Adrenal gland (tissue), 9 donors: ENCODE measurements at regions not wholly inside any gene's neighbourhood (a gene's known extent, or its start where the extent isn't known, plus 50 kb on each side); places are given as distances from the start of the nearest gene placed in this dataset.

Experiments
- DNase-seq, 7 donors: peaks; one replicate each; pipeline ENCODE4 v3.0.0-alpha.2; 2019 to 2020
- H3K27ac ChIP-seq, 5 donors: fragments of 200-600 bp; sonication (generic) in 4 of 5; 1 replicate in 3 of 5; 2 replicates in 2 of 5; pipeline versions ENCODE4 v1.5.1 to v1.8.0; 2016 to 2020; ENCODE audit warnings: mild to moderate bottlenecking in 1 of 5
- H3K27me3 ChIP-seq: fragments of 200-600 bp; 2 replicates; pipeline ENCODE4 v1.8.0; 2021
- H3K36me3 ChIP-seq, 2 donors: fragments of 200-600 bp; replicated peaks in 1 of 2; 1 replicate in 1 of 2; 2 replicates in 1 of 2; pipeline versions ENCODE4 v1.5.1 to v1.8.0; 2018 to 2022
- H3K4me1 ChIP-seq, 2 donors: fragments of 200-600 bp; replicated peaks in 1 of 2; 1 replicate in 1 of 2; 2 replicates in 1 of 2; pipeline versions ENCODE4 v1.5.1 to v1.8.0; 2018 to 2021
- H3K4me3 ChIP-seq, 4 donors: fragments of 200-600 bp; sonication (generic) in 3 of 4; one replicate each; pipeline ENCODE4 v1.5.1; 2016 to 2018
- H3K9me3 ChIP-seq, 3 donors: fragments of 200-600 bp; sonication (generic) in 1 of 3; replicated peaks in 1 of 3; 1 replicate in 2 of 3; 2 replicates in 1 of 3; pipeline versions ENCODE4 v1.5.1 to v1.8.0; 2016 to 2021
- CTCF ChIP-seq, 6 experiments: fragments of 450-650 bp in 4 of 6; fragments of 200-600 bp in 2 of 6; sonication (generic) in 1 of 6; IDR thresholded peaks; 1 replicate in 5 of 6; 2 replicates in 1 of 6; pipeline versions ENCODE4 v1.5.1 to v1.8.0; 2016 to 2021; ENCODE audit warnings: antibody characterized with exemption in 6 of 6, mild to moderate bottlenecking in 2 of 6, moderate library complexity in 1 of 6
- POLR2A ChIP-seq, 2 donors: fragments of 450-650 bp; IDR thresholded peaks; one replicate each; pipeline ENCODE4 v1.6.1; 2017; ENCODE audit warnings: antibody characterized with exemption in 2 of 2, mild to moderate bottlenecking in 2 of 2, moderate library complexity in 1 of 2
- WGBS, 4 donors: extraction: QIAGEN DNeasy Blood & Tissue Kit in 2 of 4; methylation state at CpG; one replicate each; pipeline versions ENCODE4 v1.1.5 to v1.1.7; 2013 to 2017; 5-methylcytosine and 5-hydroxymethylcytosine counted together
- intact Hi-C, 2 donors: fragments of 100-400 bp; cut with DNase I; formaldehyde crosslinking; loops; one replicate each; pipeline versions ENCODE4 v1.14.1 to v1.15.0; 2022 to 2023
- donor health status: healthy with polysubstance abuse.
- donor health status: Bipolar disorder and iron deficiency.
- donor health status: DM: yes; HTN: yes; CAD: no.
- donor health status: DM: no; HTN: no; CAD: no.
- donor health status: DM: no; HTN: no; CAD: no.

- Histone ChIP-seq H3K4me3 (no peak overlapping the region), H3K9me3 (no peaks in the 10 kb centered on the region), H3K27ac (no peak overlapping the region), H3K4me1 (no peaks in the 10 kb centered on the region), H3K27me3 (no peaks in the 10 kb centered on the region), H3K36me3 (no peaks in the 10 kb centered on the region)
- peak in 3 of 7 donors; percentile 0 to 21 (median 2) for DNase-seq
- TF ChIP-seq POLR2A (IDR thresholded peaks at IDR 0.05) (no peak), CTCF (IDR thresholded peaks at IDR 0.05) (no peak)
- 74 to 91% (median 79%) methylated on average over 6 to 8 of the region's 8 CpGs for WGBS, 4 donors
- intact Hi-C loops = no loop called here
These were observed 62.5 kb downstream of the SMIM38 start for GRCh38 chr11:69218271-69218682.

- Histone ChIP-seq H3K36me3 (no peaks in the 10 kb centered on the region), H3K9me3 (no peaks in the 10 kb centered on the region), H3K4me1 (no peaks in the 10 kb centered on the region), H3K27me3 (no peaks in the 10 kb centered on the region), H3K4me3 (no peak overlapping the region), H3K27ac (no peak overlapping the region)
- TF ChIP-seq POLR2A (IDR thresholded peaks at IDR 0.05) (no peak), CTCF (IDR thresholded peaks at IDR 0.05) (no peak)
- 74 to 87% (median 81%) methylated on average over 9 to 11 of the region's 11 CpGs for WGBS, 4 donors
- intact Hi-C loops = no loop called here
- peak in 3 of 7 donors; percentile 10 to 34 (median 12) for DNase-seq
These were observed 63.4 kb downstream of the SMIM38 start for GRCh38 chr11:69218946-69219720.

- intact Hi-C loops = no loop called here
These were observed 64.3 kb downstream of the SMIM38 start for GRCh38 chr11:69219991-69220390.

GRCh38 chr11:69220561-69221051 lies 64.9 kb downstream of the SMIM38 start:
- H3K4me1 ChIP-seq = no peaks in the 10 kb centered on the region
- H3K27ac ChIP-seq = no peak overlapping the region
- TF ChIP-seq CTCF (IDR thresholded peaks at IDR 0.05) (no peak), POLR2A (IDR thresholded peaks at IDR 0.05) (no peak)
- intact Hi-C loops = no loop called here
- 87 to 93% (median 90%) methylated on average over 4 to 13 of the region's 13 CpGs for WGBS, 4 donors
- peak in 2 of 7 donors; percentile 3 to 15 for DNase-seq
- H3K36me3 ChIP-seq = no peaks in the 10 kb centered on the region
- H3K4me3 ChIP-seq = no peak overlapping the region
- peaks cover 0 to 4% (median 0%) of the 10 kb centered on the region in 3 donors for H3K9me3 ChIP-seq
- H3K27me3 ChIP-seq = no peaks in the 10 kb centered on the region

More at GRCh38 chr11:69219991-69220390, 64.3 kb downstream of the SMIM38 start:
- Histone ChIP-seq H3K27ac (no peak overlapping the region), H3K9me3 (peaks cover 0 to 4% (median 0%) of the 10 kb centered on the region in 3 donors), H3K27me3 (no peaks in the 10 kb centered on the region), H3K4me3 (no peak overlapping the region), H3K36me3 (no peaks in the 10 kb centered on the region), H3K4me1 (no peaks in the 10 kb centered on the region)
- WGBS, 4 donors = 83 to 85% (median 84%) methylated on average over 11 of the region's 11 CpGs
- no peak for TF ChIP-seq POLR2A (IDR thresholded peaks at IDR 0.05)
- TF ChIP-seq CTCF (IDR thresholded peaks at IDR 0.05) = no peak
- peak in 2 of 7 donors; percentile 4 to 14 for DNase-seq
